Neuronal stem cell (in vitro differentiated cells): ENCODE measurements at regions not wholly inside any gene's neighbourhood (a gene's known extent, or its start where the extent isn't known, plus 50 kb on each side); places are given as distances from the start of the nearest gene placed in this dataset.
A peak's percentile ranks its signal among the peaks of the same experiment; 100 is the strongest.

ENCODE experiments used
- DNase-seq: peaks from one replicate; pipeline ENCODE4 v3.0.0-alpha.2; 2013; ENCODE audit warnings: low spot score
- H2AFZ ChIP-seq: one replicate; pipeline ENCODE4 v1.6.1; 2013; ENCODE audit warnings: mild to moderate bottlenecking, low read length, inconsistent platforms
- H2AK5ac ChIP-seq: 2 replicates; pipeline ENCODE4 v1.6.1; 2013; ENCODE audit warnings: low read depth, mild to moderate bottlenecking, inconsistent platforms, low read length, moderate library complexity, mixed read lengths
- H2BK120ac ChIP-seq: 2 replicates; pipeline ENCODE4 v1.6.1; 2013; ENCODE audit warnings: low read depth, mild to moderate bottlenecking, inconsistent platforms, low read length, moderate library complexity, mixed read lengths
- H2BK12ac ChIP-seq: one replicate; pipeline ENCODE4 v1.6.1; 2013; ENCODE audit warnings: low read length, inconsistent platforms
- H2BK15ac ChIP-seq: 2 replicates; pipeline ENCODE4 v1.6.1; 2013; ENCODE audit warnings: mild to moderate bottlenecking, low read length, inconsistent platforms, mixed read lengths
- H2BK5ac ChIP-seq: one replicate; pipeline ENCODE4 v1.6.1; 2013; ENCODE audit warnings: inconsistent platforms, mild to moderate bottlenecking, low read length, moderate library complexity
- H3K14ac ChIP-seq: one replicate; pipeline ENCODE4 v1.6.1; 2013; ENCODE audit warnings: low read length, inconsistent platforms
- H3K18ac ChIP-seq: 2 replicates; pipeline ENCODE4 v1.6.1; 2013; ENCODE audit warnings: low read length, inconsistent platforms
- H3K23ac ChIP-seq: 2 replicates; pipeline ENCODE4 v1.6.1; 2013; ENCODE audit warnings: low read depth, mild to moderate bottlenecking, mixed read lengths, low read length, inconsistent platforms; ENCODE audit not compliant: poor library complexity
- H3K27ac ChIP-seq: replicated peaks from 3 replicates; pipeline ENCODE4 v1.5.1; 2013; ENCODE audit warnings: low read length, inconsistent platforms
- H3K27me3 ChIP-seq, 3 experiments: 2 replicates each; pipeline ENCODE4 v1.6.1; 2013; ENCODE audit warnings: low read length in 3 of 3, mild to moderate bottlenecking in 2 of 3, inconsistent platforms in 1 of 3, low read depth in 1 of 3, mixed read lengths in 1 of 3, moderate library complexity in 1 of 3; ENCODE audit not compliant: control insufficient read depth in 3 of 3, insufficient read depth in 3 of 3
- H3K36me3 ChIP-seq, 2 donors: replicated peaks in 1 of 2; 2 replicates each; pipeline ENCODE4 v1.6.1; 2013; ENCODE audit warnings: low read length in 2 of 2; ENCODE audit not compliant: control insufficient read depth in 2 of 2, insufficient read depth in 2 of 2
- H3K4ac ChIP-seq: 2 replicates; pipeline ENCODE4 v1.6.1; 2013; ENCODE audit warnings: inconsistent platforms, mild to moderate bottlenecking, low read length, moderate library complexity
- H3K4me1 ChIP-seq, 2 donors: 1 replicate in 1 of 2; 2 replicates in 1 of 2; pipeline ENCODE4 v1.6.1; 2013; ENCODE audit warnings: low read length in 2 of 2, low read depth in 1 of 2; ENCODE audit not compliant: control insufficient read depth in 2 of 2, insufficient read depth in 1 of 2
- H3K4me2 ChIP-seq: one replicate; pipeline ENCODE4 v1.6.1; 2013; ENCODE audit warnings: mild to moderate bottlenecking, low read length, inconsistent platforms; ENCODE audit not compliant: insufficient read depth, poor library complexity, severe bottlenecking
- H3K4me3 ChIP-seq, 2 donors: 2 replicates each; pipeline ENCODE4 v1.5.1; 2013; ENCODE audit warnings: low read length in 2 of 2, mild to moderate bottlenecking in 2 of 2, inconsistent platforms in 1 of 2, moderate library complexity in 1 of 2
- H3K79me1 ChIP-seq: one replicate; pipeline ENCODE4 v1.6.1; 2013; ENCODE audit warnings: low read depth, mild to moderate bottlenecking, inconsistent platforms, low read length, moderate library complexity
- H3K9ac ChIP-seq: one replicate; pipeline ENCODE4 v1.6.1; 2013; ENCODE audit warnings: mild to moderate bottlenecking, low read depth, low read length, inconsistent platforms; ENCODE audit not compliant: poor library complexity
- H3K9me3 ChIP-seq, 2 donors: replicated peaks in 1 of 2; 2 replicates each; pipeline versions ENCODE3 to v1.6.1; 2013; ENCODE audit warnings: low read length in 2 of 2, mild to moderate bottlenecking in 2 of 2, inconsistent platforms in 1 of 2, low read depth in 1 of 2, mixed read lengths in 1 of 2, moderate library complexity in 1 of 2; ENCODE audit not compliant: control insufficient read depth in 2 of 2, insufficient read depth in 1 of 2
- H4K8ac ChIP-seq: one replicate; pipeline ENCODE4 v1.6.1; 2013; ENCODE audit warnings: low read depth, mild to moderate bottlenecking, inconsistent platforms, low read length, moderate library complexity
- H4K91ac ChIP-seq: one replicate; pipeline ENCODE4 v1.6.1; 2013; ENCODE audit warnings: low read length, low read depth, mild to moderate bottlenecking, inconsistent platforms; ENCODE audit not compliant: poor library complexity
- WGBS, 2 donors: extraction: QIAGEN DNeasy Blood & Tissue Kit; methylation state at CpG; one replicate each; pipeline ENCODE4 v1.1.7; 2013; ENCODE audit warnings: missing lambda C conversion rate in 2 of 2, mixed read lengths in 1 of 2; ENCODE audit not compliant: insufficient read length in 2 of 2, insufficient replicate concordance in 1 of 2; ENCODE audit errors: extremely low coverage in 2 of 2; 5-methylcytosine and 5-hydroxymethylcytosine counted together

DNA sequence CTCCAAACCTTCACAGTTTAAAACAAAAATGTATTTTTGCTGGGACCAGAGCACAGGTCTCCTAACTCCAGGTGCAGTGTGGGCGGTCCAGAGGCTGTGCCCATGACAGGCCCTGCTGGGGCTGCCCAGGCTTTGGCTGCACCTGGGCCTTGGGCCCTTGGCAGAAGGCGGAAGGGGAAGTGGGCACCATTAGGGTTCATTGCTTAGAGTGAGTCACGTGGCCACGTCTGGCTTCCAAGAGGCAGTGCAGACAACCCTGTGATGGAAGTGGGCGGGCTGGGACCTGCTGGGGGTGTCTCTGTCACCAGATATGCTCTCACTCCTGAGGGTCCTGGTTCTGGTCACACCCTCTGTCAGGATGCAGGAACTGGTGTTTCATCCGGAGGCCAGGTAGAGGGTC lies 302.2 kb downstream of the QKI start:
- Histone ChIP-seq H2AFZ (no peak overlapping the region), H3K9me3 (no peaks in the 10 kb centered on the region), H2BK5ac (no peak overlapping the region), H3K23ac (no peak overlapping the region), H3K9ac (no peak overlapping the region), H4K8ac (no peak overlapping the region), H3K79me1 (no peaks in the 10 kb centered on the region), H4K91ac (no peak overlapping the region), H3K4me2 (no peak overlapping the region), H3K27ac (no peak overlapping the region), H3K4ac (no peak overlapping the region), H2BK12ac (no peak overlapping the region), H3K4me3 (no peak overlapping the region), H3K14ac (no peak overlapping the region), H3K36me3 (no peaks in the 10 kb centered on the region), H3K18ac (peak overlapping the region; percentile 70), H2BK15ac (no peak overlapping the region), H3K4me1 (peaks cover 0 to 2% of the 10 kb centered on the region in 2 donors), H2AK5ac (no peak overlapping the region), H2BK120ac (peak overlapping the region; percentile 32), H3K27me3 (no peaks in the 10 kb centered on the region)
- DNase-seq, result no peak
- WGBS, 2 donors, result no CpG with 5 or more reads among the region's 6 CpGs

DNA sequence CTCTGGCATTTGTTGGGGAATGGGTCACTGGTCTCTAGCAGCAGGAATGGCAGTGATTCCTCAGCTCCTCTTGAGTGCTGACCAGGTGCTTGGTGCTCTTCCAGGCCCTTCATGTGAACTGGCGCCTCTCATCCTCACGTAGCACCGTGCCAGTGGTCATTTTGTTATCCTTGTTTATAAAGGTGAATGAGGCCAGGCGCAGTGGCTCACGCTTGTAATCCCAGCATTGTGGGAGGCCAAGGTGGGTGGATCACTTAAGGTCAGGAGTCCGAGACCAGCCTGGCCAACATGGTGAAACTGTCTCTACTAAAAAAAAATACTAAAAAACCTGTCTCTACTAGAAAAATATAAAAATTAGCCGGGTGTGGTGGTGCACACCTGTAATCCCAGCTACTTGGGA lies 301.3 kb downstream of the QKI start:
- no CpG with 5 or more reads among the region's 7 CpGs for WGBS, 2 donors
- no peak overlapping the region for H3K4ac ChIP-seq
- H3K27ac ChIP-seq, result no peak overlapping the region
- H3K4me2 ChIP-seq, result no peak overlapping the region
- H3K18ac ChIP-seq, result no peak overlapping the region
- no peaks in the 10 kb centered on the region for H3K79me1 ChIP-seq
- no peak overlapping the region for H4K91ac ChIP-seq
- H2BK120ac ChIP-seq, result no peak overlapping the region
- no peak overlapping the region for H2AFZ ChIP-seq
- H2BK15ac ChIP-seq, result no peak overlapping the region
- H2BK5ac ChIP-seq, result no peak overlapping the region
- no peaks in the 10 kb centered on the region for H3K36me3 ChIP-seq
- H3K23ac ChIP-seq, result no peak overlapping the region
- no peak overlapping the region for H3K14ac ChIP-seq
- no peak overlapping the region for H2BK12ac ChIP-seq
- H3K27me3 ChIP-seq, result no peaks in the 10 kb centered on the region
- no peak for DNase-seq
- H3K4me3 ChIP-seq, result no peak overlapping the region
- H3K9ac ChIP-seq, result no peak overlapping the region
- H3K4me1 ChIP-seq, result peaks cover 0 to 2% of the 10 kb centered on the region in 2 donors
- no peaks in the 10 kb centered on the region for H3K9me3 ChIP-seq
- no peak overlapping the region for H4K8ac ChIP-seq
- H2AK5ac ChIP-seq, result no peak overlapping the region

DNA sequence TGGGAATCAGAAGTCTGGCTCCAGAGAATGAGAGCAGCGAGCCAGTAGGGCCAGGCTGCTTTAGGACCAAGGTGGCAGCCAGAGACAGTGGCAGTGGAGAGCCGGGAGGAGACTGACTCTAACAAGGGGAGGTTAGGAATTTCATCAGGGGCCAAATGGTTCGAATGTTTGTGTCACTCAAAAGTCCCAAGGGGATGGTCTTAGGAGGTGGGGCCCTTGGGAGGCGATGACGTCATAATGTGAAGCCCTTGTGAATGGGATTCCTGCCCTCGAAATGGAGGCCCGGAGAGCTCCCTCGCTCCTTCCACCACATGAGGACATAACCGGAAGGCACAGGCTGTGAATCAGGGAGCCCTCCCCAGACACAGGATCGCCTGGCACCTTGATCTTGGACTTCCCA lies 299.7 kb downstream of the QKI start:
- no peak for DNase-seq

DNA sequence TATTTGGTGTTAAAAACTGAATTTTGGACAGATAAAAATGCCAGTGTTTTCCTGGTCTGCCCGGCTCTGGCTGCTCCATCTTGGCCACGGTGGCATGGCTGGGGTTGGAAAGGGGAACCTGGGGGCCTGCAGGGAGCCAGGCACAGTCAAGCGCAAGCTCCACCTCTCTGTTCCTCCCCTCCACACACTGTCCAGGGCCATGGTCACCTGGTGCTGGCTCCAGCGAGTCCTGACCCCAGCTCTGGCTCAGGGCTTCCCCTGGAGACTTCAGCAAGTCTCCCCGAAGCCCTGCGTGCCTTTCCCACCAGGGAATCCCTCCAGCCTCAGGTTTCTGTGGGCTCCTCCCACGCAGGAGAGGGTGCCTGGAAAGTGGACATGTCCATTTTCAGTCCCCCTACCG lies 298.5 kb downstream of the QKI start:
- H3K9me3 ChIP-seq, result no peaks in the 10 kb centered on the region
- H3K27ac ChIP-seq, result no peak overlapping the region
- no peak overlapping the region for H2AFZ ChIP-seq
- H2BK12ac ChIP-seq, result peak overlapping the region; percentile 46
- H4K8ac ChIP-seq, result no peak overlapping the region
- peak overlapping the region; percentile 58 for H3K18ac ChIP-seq
- no peak overlapping the region for H3K9ac ChIP-seq
- H3K4me2 ChIP-seq, result no peak overlapping the region
- H3K14ac ChIP-seq, result no peak overlapping the region
- H2BK120ac ChIP-seq, result no peak overlapping the region
- H3K27me3 ChIP-seq, result no peaks in the 10 kb centered on the region
- no peak overlapping the region for H3K4me3 ChIP-seq
- no peak overlapping the region for H4K91ac ChIP-seq
- H2BK5ac ChIP-seq, result no peak overlapping the region
- peaks cover 2% of the 10 kb centered on the region in 2 donors for H3K4me1 ChIP-seq
- WGBS, 2 donors, result no CpG with 5 or more reads among the region's 8 CpGs
- no peaks in the 10 kb centered on the region for H3K79me1 ChIP-seq
- DNase-seq, result no peak
- no peak overlapping the region for H3K23ac ChIP-seq
- H2BK15ac ChIP-seq, result peak overlapping the region; percentile 87
- no peak overlapping the region for H3K4ac ChIP-seq
- no peaks in the 10 kb centered on the region for H3K36me3 ChIP-seq
- no peak overlapping the region for H2AK5ac ChIP-seq

More for the DNA sequence above, 299.7 kb downstream of the QKI start:
- Histone ChIP-seq H3K27ac (no peak overlapping the region), H3K9me3 (no peaks in the 10 kb centered on the region), H3K4me2 (no peak overlapping the region), H4K8ac (no peak overlapping the region), H3K4ac (no peak overlapping the region), H3K4me3 (no peak overlapping the region), H3K9ac (no peak overlapping the region), H2AK5ac (peak overlapping the region; percentile 77), H3K14ac (no peak overlapping the region), H3K4me1 (peaks cover 2% of the 10 kb centered on the region in 2 donors), H3K18ac (peak overlapping the region; percentile 6), H4K91ac (no peak overlapping the region), H3K23ac (no peak overlapping the region), H2AFZ (no peak overlapping the region), H3K79me1 (no peaks in the 10 kb centered on the region), H2BK12ac (no peak overlapping the region), H2BK15ac (peak overlapping the region; percentile 2), H3K27me3 (no peaks in the 10 kb centered on the region), H3K36me3 (no peaks in the 10 kb centered on the region), H2BK120ac (no peak overlapping the region), H2BK5ac (no peak overlapping the region)
- WGBS, 2 donors, result no CpG with 5 or more reads among the region's 10 CpGs
